Skeletal muscle tissue (tissue), 3 donors: ENCODE measurements at regions not wholly inside any gene's neighbourhood (a gene's known extent, or its start where the extent isn't known, plus 50 kb on each side); places are given as distances from the start of the nearest gene placed in this dataset.
"Not testable (repeated sequence)": the region's sequence is repeated elsewhere in the genome, so short reads cannot be mapped to it uniquely, and the experiment has no call there.

Experiments used
- H3K27ac ChIP-seq: one replicate; pipeline ENCODE4 v1.7.0; 2013; ENCODE audit warnings: mild to moderate bottlenecking, low read depth, low read length, inconsistent platforms
- H3K27me3 ChIP-seq, 3 donors: one replicate each; pipeline ENCODE4 v1.7.0; 2013; ENCODE audit warnings: low read length in 3 of 3; ENCODE audit not compliant: control insufficient read depth in 3 of 3, insufficient read depth in 3 of 3
- H3K36me3 ChIP-seq, 3 donors: one replicate each; pipeline ENCODE4 v1.7.0; 2013; ENCODE audit warnings: low read length in 3 of 3; ENCODE audit not compliant: control insufficient read depth in 3 of 3, insufficient read depth in 3 of 3
- H3K4me1 ChIP-seq, 3 donors: one replicate each; pipeline ENCODE4 v1.7.0; 2013; ENCODE audit warnings: low read length in 3 of 3, mild to moderate bottlenecking in 3 of 3; ENCODE audit not compliant: control insufficient read depth in 3 of 3, insufficient read depth in 3 of 3
- H3K4me3 ChIP-seq, 3 donors: one replicate each; pipeline ENCODE4 v1.7.0; 2013; ENCODE audit warnings: low read length in 3 of 3
- H3K9ac ChIP-seq, 3 donors: one replicate each; pipeline ENCODE4 v1.7.0; 2013; ENCODE audit warnings: low read length in 3 of 3, mild to moderate bottlenecking in 3 of 3, moderate library complexity in 2 of 3, low read depth in 1 of 3
- H3K9me3 ChIP-seq, 3 donors: one replicate each; pipeline ENCODE4 v1.7.0; 2013; ENCODE audit warnings: low read length in 3 of 3; ENCODE audit not compliant: control insufficient read depth in 3 of 3
- donor health status: Osteomylitis.

DNA sequence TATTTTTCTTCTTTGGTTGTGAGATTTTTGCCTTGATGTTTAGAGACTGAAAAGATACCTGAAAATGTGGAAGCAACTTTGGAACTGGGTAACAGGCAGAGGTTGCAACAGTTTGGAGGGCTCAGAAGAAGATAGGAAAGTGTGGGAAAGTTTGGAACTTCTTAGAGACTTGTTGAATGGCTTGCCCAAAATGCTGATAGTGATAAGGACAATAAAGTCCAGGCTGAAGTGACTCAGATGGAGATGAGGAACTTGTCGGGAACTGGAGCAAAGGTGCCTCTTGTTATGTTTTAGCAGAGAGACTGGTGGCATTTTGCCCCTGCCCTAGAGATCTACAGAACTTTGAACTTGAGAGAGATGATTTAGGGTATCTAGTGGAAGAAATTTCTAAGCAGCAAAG lies 171.8 kb downstream of the REEP3 start:
- H3K9me3 ChIP-seq, H3K27ac ChIP-seq, H3K4me3 ChIP-seq, H3K36me3 ChIP-seq, H3K4me1 ChIP-seq, H3K27me3 ChIP-seq, H3K9ac ChIP-seq: not testable (repeated sequence)

DNA sequence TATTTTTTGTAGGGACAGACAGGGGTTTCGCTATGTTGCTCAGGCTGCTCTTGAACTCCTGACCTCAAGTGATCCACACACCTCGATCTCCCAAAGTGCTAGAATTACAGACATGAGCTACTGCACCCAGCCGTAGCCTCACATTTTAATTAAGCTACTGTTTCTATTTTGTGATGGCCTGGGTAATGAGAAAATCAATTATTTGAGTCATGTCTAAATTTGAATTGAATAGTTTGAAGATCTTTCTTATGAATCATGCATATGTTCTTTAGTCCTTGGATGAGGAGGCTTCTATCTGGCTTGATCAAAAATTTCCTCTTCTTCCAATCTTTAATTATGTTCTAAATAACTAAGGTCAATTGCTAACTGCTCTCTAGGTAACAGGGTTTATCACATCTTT lies 175.0 kb downstream of the REEP3 start:
- Histone ChIP-seq H3K9ac (no peak overlapping the region), H3K4me1 (peaks cover 18 to 25% (median 24%) of the 10 kb centered on the region in 3 donors), H3K27ac (no peak overlapping the region), H3K4me3 (no peak overlapping the region), H3K27me3 (no peaks in the 10 kb centered on the region), H3K36me3 (no peaks in the 10 kb centered on the region), H3K9me3 (no peaks in the 10 kb centered on the region)

DNA sequence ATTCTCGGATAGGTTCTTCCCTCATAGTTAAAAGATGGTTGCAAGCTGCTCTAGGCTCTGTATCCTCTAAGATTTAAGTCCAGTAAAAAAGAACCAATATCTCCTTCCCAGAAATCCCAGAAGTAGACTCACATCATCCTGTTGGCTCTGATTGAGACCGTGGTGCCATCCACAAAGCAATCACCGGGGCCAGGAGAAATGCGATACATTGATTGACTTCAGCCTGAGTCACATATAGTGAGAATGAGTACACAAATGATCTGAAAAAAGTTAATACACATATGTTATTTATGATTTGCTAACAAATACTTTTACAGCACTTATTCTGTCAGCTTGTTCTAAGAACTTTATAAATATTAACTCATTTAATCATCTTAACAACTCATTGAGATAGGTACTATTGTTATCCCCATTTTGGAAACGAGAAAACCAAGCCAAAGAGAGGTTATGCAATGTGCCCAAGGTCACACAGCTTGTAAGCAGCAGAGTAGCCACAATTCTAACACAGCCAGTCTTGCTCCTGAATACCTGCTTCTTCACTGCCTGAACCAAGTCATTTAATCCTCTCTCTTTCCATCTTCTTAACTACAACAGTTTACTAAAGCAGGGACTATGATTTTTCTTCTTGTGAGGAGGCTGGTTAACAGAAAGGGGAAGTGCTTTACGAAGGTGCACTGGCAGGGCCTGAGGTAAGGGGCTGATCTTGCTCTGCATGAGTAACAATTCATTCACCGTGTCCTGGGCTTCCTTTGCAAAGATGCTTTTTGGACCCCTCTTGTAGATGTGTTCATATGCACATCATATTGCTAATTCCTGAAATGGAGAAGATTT lies 177.0 kb downstream of the REEP3 start:
- Histone ChIP-seq H3K9me3 (no peaks in the 10 kb centered on the region), H3K4me1 (peaks cover 18 to 25% (median 20%) of the 10 kb centered on the region in 3 donors), H3K36me3 (no peaks in the 10 kb centered on the region), H3K9ac (no peak overlapping the region), H3K27me3 (no peaks in the 10 kb centered on the region), H3K4me3 (no peak overlapping the region), H3K27ac (no peak overlapping the region)

DNA sequence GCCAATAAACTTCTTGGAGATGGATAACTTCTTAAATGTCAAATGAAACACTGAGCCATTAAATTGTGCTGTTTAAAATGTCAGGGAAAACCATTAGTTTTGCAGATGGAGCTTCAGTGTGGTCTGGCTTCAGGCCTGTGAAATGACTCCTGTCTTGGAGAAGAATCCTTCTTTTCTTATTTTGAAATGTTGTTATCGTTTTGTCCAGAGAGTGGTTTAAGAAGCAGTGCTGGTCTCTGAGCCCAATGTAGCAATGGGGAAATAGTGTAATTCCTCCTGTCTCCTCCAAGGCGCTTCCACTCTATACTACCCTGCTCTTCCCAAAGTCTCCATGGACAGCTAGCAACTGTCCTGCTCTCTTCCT lies 177.6 kb downstream of the REEP3 start:
- Histone ChIP-seq H3K9me3 (no peaks in the 10 kb centered on the region), H3K27me3 (no peaks in the 10 kb centered on the region), H3K36me3 (no peaks in the 10 kb centered on the region), H3K4me3 (no peak overlapping the region), H3K9ac (no peak overlapping the region), H3K4me1 (peaks cover 18 to 29% (median 26%) of the 10 kb centered on the region in 3 donors), H3K27ac (peak overlapping the region; percentile 79)

DNA sequence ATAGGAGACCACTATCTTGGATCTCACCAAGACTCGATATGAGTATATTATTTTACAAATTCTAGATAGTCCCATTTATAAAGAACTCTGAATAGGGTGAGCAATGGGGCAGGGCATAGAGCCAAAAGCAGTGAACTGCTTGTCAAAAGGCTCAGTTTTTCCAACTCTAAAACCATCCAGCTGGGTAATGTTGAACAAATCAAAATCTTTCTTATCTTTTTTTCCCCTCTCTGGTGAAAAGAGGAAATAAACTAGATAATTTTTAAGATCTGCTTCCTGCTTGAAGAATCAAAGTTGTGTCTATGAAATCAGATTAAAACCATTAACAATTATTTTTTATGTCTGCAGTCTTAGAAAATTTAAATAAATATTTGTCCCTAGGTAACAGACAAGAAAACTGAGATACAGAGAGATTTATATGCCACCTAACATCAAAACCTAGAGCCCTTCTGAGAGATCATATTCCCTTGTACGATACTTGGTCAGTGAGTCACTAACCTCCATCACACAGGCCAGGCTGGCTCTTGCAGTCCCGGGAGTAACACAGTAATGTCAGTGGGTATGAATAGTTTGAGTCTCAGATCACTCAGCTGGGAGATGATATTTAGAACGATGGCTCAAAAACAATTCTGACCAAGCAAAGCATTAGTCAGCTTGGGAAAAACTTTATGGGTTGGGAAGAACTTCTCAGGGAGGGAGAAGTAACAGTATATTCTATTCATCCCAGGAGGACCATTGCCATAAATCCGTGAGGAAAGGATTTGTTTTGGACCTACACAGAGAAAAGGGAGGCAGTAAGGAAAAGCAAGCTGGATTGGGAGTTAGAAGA lies 178.8 kb downstream of the REEP3 start:
- Histone ChIP-seq H3K27me3 (no peaks in the 10 kb centered on the region), H3K9me3 (no peaks in the 10 kb centered on the region), H3K9ac (no peak overlapping the region), H3K4me3 (no peak overlapping the region), H3K27ac (peak overlapping the region; percentile 79), H3K36me3 (no peaks in the 10 kb centered on the region), H3K4me1 (peaks cover 18 to 33% (median 28%) of the 10 kb centered on the region in 3 donors)

DNA sequence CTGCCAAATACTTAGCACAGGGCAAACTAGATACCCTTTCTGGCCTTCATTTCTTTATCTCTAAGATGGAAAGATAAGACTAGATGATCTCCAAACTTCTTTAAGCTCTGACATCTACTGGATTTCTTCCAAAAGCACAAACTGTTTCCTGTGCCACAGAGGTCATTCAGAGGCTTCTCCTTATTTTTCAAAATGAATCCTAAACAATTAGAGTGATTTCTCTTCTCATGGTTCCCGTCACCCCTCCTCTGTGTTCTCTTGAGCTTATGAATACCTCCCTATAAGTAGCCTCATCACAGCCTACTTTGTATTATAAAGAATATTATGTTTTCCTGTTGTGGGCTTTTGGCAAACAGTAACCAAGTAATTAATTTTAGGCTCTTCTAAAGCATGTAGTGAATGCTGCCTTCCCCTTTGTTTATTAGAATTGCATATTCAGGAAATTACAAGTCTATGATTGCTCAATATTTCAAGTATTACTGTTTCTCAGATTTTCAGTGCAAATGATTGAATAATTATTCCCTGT lies 179.5 kb downstream of the REEP3 start:
- H3K9ac ChIP-seq: no peak overlapping the region
- H3K27ac ChIP-seq: peak overlapping the region; percentile 79
- H3K4me1 ChIP-seq: peaks cover 18 to 33% (median 28%) of the 10 kb centered on the region in 3 donors

DNA sequence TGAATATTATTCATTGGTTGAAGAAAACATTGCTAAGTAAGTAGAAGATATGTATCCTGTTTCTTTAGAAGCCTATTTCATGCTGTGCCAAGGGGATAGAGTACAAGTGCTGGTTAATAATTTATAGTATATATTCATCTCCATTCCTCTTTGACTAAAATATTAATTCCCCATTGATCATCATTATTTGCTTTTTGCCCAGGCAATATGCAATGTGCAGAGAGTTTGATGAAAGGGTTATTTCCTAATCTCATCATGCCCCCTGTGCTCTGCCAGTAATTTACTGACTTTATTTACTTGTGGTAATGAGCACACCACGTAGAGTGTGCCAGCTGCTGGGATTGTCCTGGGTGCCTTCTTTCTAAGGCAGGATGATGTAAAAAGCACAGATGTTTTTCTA lies 180.9 kb downstream of the REEP3 start:
- Histone ChIP-seq H3K9me3 (no peaks in the 10 kb centered on the region), H3K27ac (no peak overlapping the region), H3K36me3 (no peaks in the 10 kb centered on the region), H3K9ac (no peak overlapping the region), H3K27me3 (no peaks in the 10 kb centered on the region), H3K4me1 (peaks cover 18 to 33% (median 28%) of the 10 kb centered on the region in 3 donors), H3K4me3 (no peak overlapping the region)

More for the DNA sequence above, 179.5 kb downstream of the REEP3 start:
- H3K9me3 ChIP-seq: no peaks in the 10 kb centered on the region
- H3K36me3 ChIP-seq: no peaks in the 10 kb centered on the region
- H3K4me3 ChIP-seq: no peak overlapping the region
- no peaks in the 10 kb centered on the region for H3K27me3 ChIP-seq

DNA sequence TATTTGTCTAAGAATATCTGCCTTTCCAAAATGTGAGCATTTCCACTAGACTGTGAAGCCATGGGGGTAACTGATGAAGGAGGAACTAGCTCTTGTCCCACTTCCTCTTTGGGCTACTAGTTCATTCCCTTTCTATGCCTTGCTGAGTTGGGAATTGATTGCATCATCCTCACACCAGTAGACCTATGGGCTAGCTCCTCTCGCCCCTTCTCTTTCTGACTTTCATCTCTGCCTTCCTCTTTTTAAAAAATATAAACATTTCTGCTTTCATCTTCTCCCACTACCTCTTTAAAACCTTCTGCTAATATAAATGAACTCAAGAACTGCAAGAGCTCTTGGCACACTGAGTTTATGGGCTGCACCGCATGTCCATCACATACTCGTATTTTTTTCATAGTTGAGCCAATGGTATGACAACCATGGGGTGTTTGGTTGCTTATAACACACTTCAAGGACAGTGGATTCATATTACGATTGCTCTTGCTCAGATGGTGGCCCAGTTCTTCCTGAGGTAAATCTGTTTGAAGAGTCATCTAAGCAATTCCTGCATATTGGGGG lies 182.0 kb downstream of the REEP3 start:
- peaks cover 18 to 33% (median 28%) of the 10 kb centered on the region in 3 donors for H3K4me1 ChIP-seq
- H3K27me3 ChIP-seq: no peaks in the 10 kb centered on the region
- H3K27ac ChIP-seq: no peak overlapping the region
- H3K36me3 ChIP-seq: no peaks in the 10 kb centered on the region
- H3K9me3 ChIP-seq: no peaks in the 10 kb centered on the region
- H3K4me3 ChIP-seq: no peak overlapping the region
- no peak overlapping the region for H3K9ac ChIP-seq

DNA sequence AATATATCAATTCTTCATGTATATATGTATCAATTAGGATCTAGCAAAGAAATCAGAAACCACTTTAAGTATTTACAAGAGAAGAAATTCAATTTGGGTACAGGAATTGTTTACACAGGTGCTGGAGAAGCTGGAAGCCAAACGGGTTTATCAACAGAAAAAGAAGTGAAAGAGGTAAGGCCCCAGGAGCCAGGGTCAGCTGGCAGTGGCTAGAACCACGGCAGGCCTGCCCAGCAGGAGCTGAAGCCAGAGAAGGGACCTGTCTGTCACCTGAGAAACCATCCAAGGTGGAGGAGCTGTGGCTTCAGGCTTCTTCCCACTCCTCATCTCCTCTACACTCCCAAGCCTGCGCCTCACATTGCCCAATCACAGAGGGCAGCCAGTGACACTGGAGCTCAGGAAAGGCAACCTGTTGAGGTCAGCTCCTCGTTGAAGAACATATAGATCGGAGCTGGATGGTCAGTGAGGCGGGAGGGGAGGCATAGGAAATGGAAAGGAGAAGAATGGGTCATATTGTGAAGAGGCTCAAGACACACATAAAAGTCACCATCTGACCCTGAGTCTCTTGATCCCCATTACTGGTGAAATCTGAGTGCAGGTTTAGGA lies 182.6 kb downstream of the REEP3 start:
- Histone ChIP-seq H3K27me3 (no peaks in the 10 kb centered on the region), H3K4me1 (peaks cover 18 to 32% (median 25%) of the 10 kb centered on the region in 3 donors), H3K9ac (no peak overlapping the region), H3K27ac (no peak overlapping the region), H3K36me3 (no peaks in the 10 kb centered on the region), H3K4me3 (no peak overlapping the region), H3K9me3 (no peaks in the 10 kb centered on the region)
